GM12878 (cell line): ENCODE measurements at regions not wholly inside any gene's neighbourhood (a gene's known extent, or its start where the extent isn't known, plus 50 kb on each side); places are given as distances from the start of the nearest gene placed in this dataset.

Experiments
- ATAC-seq: fragments of 200-7000 bp; cut with Tn5 transposase; 3 replicates; pipeline ENCODE4 v1.9.1; 2020; ENCODE audit warnings: mild to moderate bottlenecking, moderate library complexity
- BruUV-seq: library from RNA; stranded (reverse); fragments of 400-500 nt; replicated peaks from 2 replicates; lab custom pipeline; 2021; lab: Mats Ljungman, UMichigan
- CTCF ChIA-PET: fragments of 300-600 bp; sonication (Branson Sonifier 250); formaldehyde crosslinking; extraction: SDS; loops from one replicate; lab custom pipeline; 2021; ENCODE audit warnings: inconsistent platforms; lab: Yijun Ruan, JAX
- POLR2A ChIA-PET: fragments of 350-600 bp; formaldehyde crosslinking; extraction: SDS; loops from one replicate; lab custom pipeline; 2021; ENCODE audit warnings: inconsistent platforms; lab: Charles Lee
- RAD21 ChIA-PET: fragments of 300-600 bp; sonication (Branson Sonifier 250); formaldehyde crosslinking; loops from one replicate; lab custom pipeline; 2023; ENCODE audit warnings: antibody characterized with exemption; ENCODE audit not compliant: unreplicated experiment; lab: Charles Lee
- SMC1A ChIA-PET: fragments of 300-600 bp; sonication (Branson Sonifier 250); formaldehyde crosslinking; loops from one replicate; lab custom pipeline; 2023; ENCODE audit not compliant: unreplicated experiment, uncharacterized antibody; lab: Charles Lee
- DNase-seq: peaks from one replicate; pipeline ENCODE4 v3.0.0-alpha.2; 2011; ENCODE audit warnings: low read depth, low spot score
- FAIRE-seq: peaks from 3 replicates; lab custom pipeline; 2011; peaks lifted over from hg19 to GRCh38; lab: Jason Lieb, UNC
- H2AFZ ChIP-seq: 2 replicates; pipeline ENCODE4 v1.6.0; 2011; ENCODE audit warnings: low read depth, low read length, control low read depth; ENCODE audit not compliant: control insufficient read depth
- H3K27ac ChIP-seq: 2 replicates; pipeline ENCODE4 v1.5.1; 2011; ENCODE audit warnings: control low read depth; ENCODE audit not compliant: control insufficient read depth, insufficient read depth
- H3K27me3 ChIP-seq, 2 experiments: replicated peaks in 1 of 2; 2 replicates each; pipeline versions ENCODE4 v1.6.0 to v1.6.1; 2011; ENCODE audit warnings: low read length in 1 of 2; ENCODE audit not compliant: control insufficient read depth in 2 of 2, insufficient read depth in 2 of 2
- H3K36me3 ChIP-seq, 2 experiments: 2 replicates each; pipeline ENCODE4 v1.5.1; 2011; ENCODE audit warnings: low read length in 1 of 2; ENCODE audit not compliant: control insufficient read depth in 2 of 2, insufficient read depth in 2 of 2
- H3K4me1 ChIP-seq: 2 replicates; pipeline ENCODE4 v1.6.1; 2011; ENCODE audit warnings: mild to moderate bottlenecking, low read length, moderate library complexity, mixed read lengths; ENCODE audit not compliant: control insufficient read depth, insufficient read depth
- H3K4me2 ChIP-seq: 2 replicates; pipeline ENCODE4 v1.6.0; 2011; ENCODE audit warnings: control low read depth; ENCODE audit not compliant: control insufficient read depth, insufficient read depth
- H3K4me3 ChIP-seq: fragments of 200-600 bp; sonication (generic); 2 replicates; pipeline ENCODE4 v1.5.1; 2016
- H3K79me2 ChIP-seq: 2 replicates; pipeline ENCODE4 v1.6.0; 2011; ENCODE audit warnings: low read length; ENCODE audit not compliant: control insufficient read depth, insufficient read depth
- H3K9ac ChIP-seq: 2 replicates; pipeline ENCODE4 v1.8.0; 2011; ENCODE audit warnings: low read length, control low read depth, mixed read lengths; ENCODE audit not compliant: control insufficient read depth, insufficient read depth
- H3K9me3 ChIP-seq: replicated peaks from 3 replicates; pipeline ENCODE4 v1.5.1; 2011; ENCODE audit warnings: mild to moderate bottlenecking, low read length; ENCODE audit not compliant: control insufficient read depth, insufficient read depth
- H4K20me1 ChIP-seq: 2 replicates; pipeline ENCODE4 v1.6.0; 2011; ENCODE audit not compliant: control insufficient read depth, insufficient read depth
- EP300 ChIP-seq, 2 experiments: fragments of 150-350 bp in 1 of 2; IDR thresholded peaks; 2 replicates each; pipeline ENCODE4 v1.6.1; 2011 to 2012; ENCODE audit warnings: low read depth in 2 of 2, low read length in 2 of 2, borderline replicate concordance in 1 of 2, improper control_type of control experiment in 1 of 2, inconsistent platforms in 1 of 2; ENCODE audit not compliant: control insufficient read depth in 1 of 2
- FOS ChIP-seq: IDR thresholded peaks from 3 replicates; pipeline ENCODE4 v1.6.1; 2011; ENCODE audit warnings: borderline replicate concordance; ENCODE audit not compliant: insufficient read length; ENCODE audit errors: extremely low read depth
- GABPA ChIP-seq: IDR thresholded peaks from 2 replicates; pipeline ENCODE4 v1.6.1; 2014; ENCODE audit warnings: antibody characterized with exemption, low read depth, mild to moderate bottlenecking, inconsistent platforms
- IRF4 ChIP-seq: IDR thresholded peaks from 2 replicates; pipeline ENCODE4 v1.6.1; 2011; ENCODE audit warnings: low read depth, low read length
- LARP7 ChIP-seq: fragments of 450-650 bp; IDR thresholded peaks from 2 replicates; pipeline ENCODE4 v1.6.1; 2017; ENCODE audit warnings: mild to moderate bottlenecking
- MTA2 ChIP-seq: fragments of 450-650 bp; IDR thresholded peaks from 2 replicates; pipeline ENCODE4 v1.6.1; 2016; ENCODE audit warnings: low read depth, mild to moderate bottlenecking, moderate library complexity
- MXI1 ChIP-seq: fragments of 150-350 bp; IDR thresholded peaks from 2 replicates; pipeline ENCODE4 v1.6.1; 2011; ENCODE audit warnings: low read depth, mild to moderate bottlenecking, inconsistent platforms, low read length, improper control_type of control experiment
- POLR2AphosphoS2 ChIP-seq: IDR thresholded peaks from 2 replicates; pipeline ENCODE4 v1.6.1; 2011; ENCODE audit warnings: low read depth, mild to moderate bottlenecking, low read length, improper control_type of control experiment, moderate library complexity
- SIN3A ChIP-seq: IDR thresholded peaks from 2 replicates; pipeline ENCODE4 v1.6.1; 2012; ENCODE audit warnings: low read depth, low read length, improper control_type of control experiment
- SP1 ChIP-seq: IDR thresholded peaks from one replicate; pipeline ENCODE4 v1.6.1; 2011; ENCODE audit warnings: low read depth, low read length
- ZNF687 ChIP-seq: fragments of 450-650 bp; IDR thresholded peaks from 2 replicates; pipeline ENCODE4 v1.6.1; 2017; ENCODE audit warnings: mild to moderate bottlenecking, moderate library complexity
- ZSCAN29 ChIP-seq: fragments of 450-650 bp; IDR thresholded peaks from 2 replicates; pipeline ENCODE4 v1.6.1; 2017; ENCODE audit warnings: mild to moderate bottlenecking, moderate library complexity
- WGBS: methylation state at CpG from one replicate; pipeline ENCODE4 v1.1.6; 2016; ENCODE audit warnings: low lambda C conversion rate; ENCODE audit not compliant: insufficient replicate concordance, insufficient coverage; ENCODE audit errors: missing lambda C conversion rate; 5-methylcytosine and 5-hydroxymethylcytosine counted together
- in situ Hi-C: fragments of 300-500 bp; cut with MboI; formaldehyde crosslinking; loops from 9 replicates; pipeline ENCODE4 v1.14.3; 2018; ENCODE audit warnings: mixed read lengths
- intact Hi-C: fragments of 100-400 bp; cut with micrococcal nuclease; formaldehyde crosslinking; loops from one replicate; pipeline ENCODE4 v1.14.2; 2022; ENCODE audit not compliant: unreplicated experiment
- TF ChIP-seq, protein P1 (sequence below): fragments of 450-650 bp; IDR thresholded peaks from 2 replicates; pipeline ENCODE4 v1.6.1; 2017; ENCODE audit warnings: low read depth, mild to moderate bottlenecking, moderate library complexity
- TF ChIP-seq, protein P2 (sequence below): fragments of 150-350 bp; IDR thresholded peaks from 2 replicates; pipeline ENCODE4 v1.6.1; 2016; ENCODE audit warnings: low read depth, low read length

DNA sequence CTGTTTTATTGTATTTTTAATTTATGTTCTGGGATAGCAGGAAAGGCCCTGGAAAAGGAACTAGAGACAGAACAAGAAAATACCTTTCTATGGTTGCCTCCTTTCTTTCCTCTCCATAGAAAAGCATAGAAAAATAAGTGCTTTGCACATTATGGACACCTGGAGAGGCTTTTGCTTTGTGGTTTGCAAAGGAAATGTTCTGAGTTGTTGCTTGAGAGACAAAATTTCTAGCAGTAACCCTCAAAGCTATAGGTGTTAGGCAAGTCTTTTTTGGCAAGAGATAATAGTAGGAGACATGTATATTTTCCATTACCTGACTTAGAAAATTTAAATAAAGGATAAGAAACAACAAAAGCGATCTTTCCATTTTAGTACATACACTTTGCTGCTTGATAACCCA is 378.6 kb upstream of the PRKCQ start (continued):
- TF ChIP-seq EP300 (IDR thresholded peaks at IDR 0.05; ENCODE audit: borderline replicate concordance in 1 of 2, control insufficient read depth in 1 of 2, low read depth in 2 of 2, low read length in 2 of 2) (no peak), ZSCAN29 (no peak), IRF4 (no peak)

- in situ Hi-C loops (no loop called here), intact Hi-C loops (no loop called here)
- FAIRE-seq = no peak
- CTCF ChIA-PET = interaction anchor here (1.2 to 1.4 kb wide), 2 partner anchors 38 to 40 kb away, joined by 3 to 5 read pairs; no protein-coding TSS in a partner anchor
- RAD21 ChIA-PET = no interaction called here
- no peak overlapping the region for H2AFZ ChIP-seq
- no peak overlapping the region for H3K4me3 ChIP-seq
- DNase-seq = no peak
- H3K4me2 ChIP-seq = no peak overlapping the region
- peaks cover 1 to 2% of the 10 kb centered on the region in 2 experiments; a peak in 2 of 4 replicates for H3K27me3 ChIP-seq
- 85% methylated on average over 1 of the region's 1 CpG for WGBS
- H3K79me2 ChIP-seq = no peaks in the 10 kb centered on the region
- H3K27ac ChIP-seq = no peak overlapping the region
- SMC1A ChIA-PET = interaction anchor here (1.7 kb wide), 1 partner anchor 11 kb away, joined by 4 read pairs; no protein-coding TSS in a partner anchor
- POLR2A ChIA-PET = no interaction called here
- no peak for ATAC-seq
- H3K36me3 ChIP-seq = no peaks in the 10 kb centered on the region
- no peaks in the 10 kb centered on the region for H3K9me3 ChIP-seq
- no peak overlapping the region for H3K9ac ChIP-seq
- H4K20me1 ChIP-seq = no peaks in the 10 kb centered on the region
- H3K4me1 ChIP-seq = no peaks in the 10 kb centered on the region
- BruUV-seq = no TSS peak
- TF ChIP-seq POLR2AphosphoS2 (no peak), FOS (no peak), ZNF687 (no peak), SP1 (no peak), GABPA (no peak), MTA2 (no peak), LARP7 (no peak), MXI1 (no peak), SIN3A (no peak)
- TF ChIP-seq, protein P1, sequence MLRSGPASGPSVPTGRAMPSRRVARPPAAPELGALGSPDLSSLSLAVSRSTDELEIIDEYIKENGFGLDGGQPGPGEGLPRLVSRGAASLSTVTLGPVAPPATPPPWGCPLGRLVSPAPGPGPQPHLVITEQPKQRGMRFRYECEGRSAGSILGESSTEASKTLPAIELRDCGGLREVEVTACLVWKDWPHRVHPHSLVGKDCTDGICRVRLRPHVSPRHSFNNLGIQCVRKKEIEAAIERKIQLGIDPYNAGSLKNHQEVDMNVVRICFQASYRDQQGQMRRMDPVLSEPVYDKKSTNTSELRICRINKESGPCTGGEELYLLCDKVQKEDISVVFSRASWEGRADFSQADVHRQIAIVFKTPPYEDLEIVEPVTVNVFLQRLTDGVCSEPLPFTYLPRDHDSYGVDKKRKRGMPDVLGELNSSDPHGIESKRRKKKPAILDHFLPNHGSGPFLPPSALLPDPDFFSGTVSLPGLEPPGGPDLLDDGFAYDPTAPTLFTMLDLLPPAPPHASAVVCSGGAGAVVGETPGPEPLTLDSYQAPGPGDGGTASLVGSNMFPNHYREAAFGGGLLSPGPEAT = no peak
- TF ChIP-seq, protein P2, sequence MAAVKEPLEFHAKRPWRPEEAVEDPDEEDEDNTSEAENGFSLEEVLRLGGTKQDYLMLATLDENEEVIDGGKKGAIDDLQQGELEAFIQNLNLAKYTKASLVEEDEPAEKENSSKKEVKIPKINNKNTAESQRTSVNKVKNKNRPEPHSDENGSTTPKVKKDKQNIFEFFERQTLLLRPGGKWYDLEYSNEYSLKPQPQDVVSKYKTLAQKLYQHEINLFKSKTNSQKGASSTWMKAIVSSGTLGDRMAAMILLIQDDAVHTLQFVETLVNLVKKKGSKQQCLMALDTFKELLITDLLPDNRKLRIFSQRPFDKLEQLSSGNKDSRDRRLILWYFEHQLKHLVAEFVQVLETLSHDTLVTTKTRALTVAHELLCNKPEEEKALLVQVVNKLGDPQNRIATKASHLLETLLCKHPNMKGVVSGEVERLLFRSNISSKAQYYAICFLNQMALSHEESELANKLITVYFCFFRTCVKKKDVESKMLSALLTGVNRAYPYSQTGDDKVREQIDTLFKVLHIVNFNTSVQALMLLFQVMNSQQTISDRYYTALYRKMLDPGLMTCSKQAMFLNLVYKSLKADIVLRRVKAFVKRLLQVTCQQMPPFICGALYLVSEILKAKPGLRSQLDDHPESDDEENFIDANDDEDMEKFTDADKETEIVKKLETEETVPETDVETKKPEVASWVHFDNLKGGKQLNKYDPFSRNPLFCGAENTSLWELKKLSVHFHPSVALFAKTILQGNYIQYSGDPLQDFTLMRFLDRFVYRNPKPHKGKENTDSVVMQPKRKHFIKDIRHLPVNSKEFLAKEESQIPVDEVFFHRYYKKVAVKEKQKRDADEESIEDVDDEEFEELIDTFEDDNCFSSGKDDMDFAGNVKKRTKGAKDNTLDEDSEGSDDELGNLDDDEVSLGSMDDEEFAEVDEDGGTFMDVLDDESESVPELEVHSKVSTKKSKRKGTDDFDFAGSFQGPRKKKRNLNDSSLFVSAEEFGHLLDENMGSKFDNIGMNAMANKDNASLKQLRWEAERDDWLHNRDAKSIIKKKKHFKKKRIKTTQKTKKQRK = no peak
These were observed 378.2 kb upstream of the PRKCQ start for GRCh38 chr10:6958254-6958653.
